K562 (cell line): ENCODE measurements at regions not wholly inside any gene's neighbourhood (a gene's known extent, or its start where the extent isn't known, plus 50 kb on each side); places are given as distances from the start of the nearest gene placed in this dataset.

ENCODE experiments used
- ATAC-seq: fragments of 200-7000 bp; cut with Tn5 transposase; 3 replicates; pipeline ENCODE4 v1.9.1; 2020; ENCODE audit warnings: moderate library complexity
- BruUV-seq: library from RNA; stranded (reverse); fragments of 400-500 nt; replicated peaks from 2 replicates; lab custom pipeline; 2021; lab: Mats Ljungman, UMichigan
- CTCF ChIA-PET: fragments of 300-600 bp; formaldehyde crosslinking; extraction: SDS; loops from one replicate; lab custom pipeline; 2021; ENCODE audit warnings: low intra/inter-chr PET ratio; lab: Yijun Ruan, JAX
- POLR2A ChIA-PET: fragments of 300-600, 350-650 bp; sonication (Branson Sonifier 250); formaldehyde crosslinking; extraction: SDS; loops from one replicate; lab custom pipeline; 2021; ENCODE audit warnings: antibody characterized with exemption, inconsistent platforms; lab: Yijun Ruan, JAX
- DNase-seq, 4 experiments: peaks; one replicate each; pipeline versions ENCODE4 v3.0.0 to v3.0.0-alpha.2; 2011 to 2018; ENCODE audit warnings: low spot score in 3 of 4, mixed read lengths in 3 of 4; ENCODE audit errors: extremely low read depth in 1 of 4
- FAIRE-seq: peaks from 2 replicates; lab custom pipeline; 2011; peaks lifted over from hg19 to GRCh38; lab: Jason Lieb, UNC
- H2AFZ ChIP-seq: 2 replicates; pipeline ENCODE4 v1.6.0; 2011; ENCODE audit warnings: low read depth, low read length, control low read depth, inconsistent platforms
- H3K27ac ChIP-seq: fragments of 200-600 bp; 3 replicates; pipeline ENCODE4 v1.8.0; 2011; ENCODE audit warnings: low read depth, mild to moderate bottlenecking, control low read depth, inconsistent platforms, low read length, moderate library complexity, mixed read lengths; ENCODE audit errors: extremely low read depth
- H3K27me3 ChIP-seq, 2 experiments: fragments of 300-600 bp in 1 of 2; 2 replicates in 1 of 2; 3 replicates in 1 of 2; pipeline versions ENCODE4 v1.6.0 to v1.8.0; 2011; ENCODE audit warnings: inconsistent platforms in 2 of 2, low read length in 2 of 2, mild to moderate bottlenecking in 1 of 2, mixed read lengths in 1 of 2, moderate library complexity in 1 of 2; ENCODE audit not compliant: control insufficient read depth in 2 of 2, insufficient read depth in 2 of 2
- H3K36me3 ChIP-seq: fragments of 300-600 bp; 3 replicates; pipeline ENCODE4 v1.8.0; 2011; ENCODE audit warnings: mild to moderate bottlenecking, low read length, inconsistent platforms; ENCODE audit not compliant: control insufficient read depth, insufficient read depth
- H3K4me1 ChIP-seq, 2 experiments: fragments of 200-600 bp in 1 of 2; replicated peaks in 1 of 2; 2 replicates in 1 of 2; 3 replicates in 1 of 2; pipeline versions ENCODE4 v1.5.1 to v1.8.0; 2011; ENCODE audit warnings: inconsistent platforms in 2 of 2, low read length in 2 of 2, mild to moderate bottlenecking in 1 of 2, mixed read lengths in 1 of 2, moderate library complexity in 1 of 2; ENCODE audit not compliant: control insufficient read depth in 2 of 2, insufficient read depth in 2 of 2
- H3K4me2 ChIP-seq: 2 replicates; pipeline ENCODE4 v1.6.1; 2011; ENCODE audit warnings: low read length, control low read depth, inconsistent platforms, mixed read lengths; ENCODE audit not compliant: insufficient read depth
- H3K4me3 ChIP-seq: fragments of 200-600 bp; sonication (generic), shearing (Covaris generic); 2 replicates; pipeline ENCODE4 v1.5.1; 2016; ENCODE audit warnings: control low read depth, inconsistent platforms
- H3K79me2 ChIP-seq: fragments of 200-600 bp; 3 replicates; pipeline ENCODE4 v1.8.0; 2011; ENCODE audit warnings: low read length, inconsistent platforms; ENCODE audit not compliant: control insufficient read depth, insufficient read depth
- H3K9ac ChIP-seq, 2 experiments: 2 replicates each; pipeline versions ENCODE4 v1.6.0 to v1.6.1; 2011; ENCODE audit warnings: low read depth in 2 of 2, low read length in 2 of 2, control low read depth in 1 of 2, inconsistent platforms in 1 of 2, mild to moderate bottlenecking in 1 of 2, mixed read lengths in 1 of 2; ENCODE audit not compliant: insufficient read depth in 1 of 2
- H3K9me1 ChIP-seq: one replicate; pipeline ENCODE4 v1.6.0; 2011; ENCODE audit warnings: inconsistent platforms, mild to moderate bottlenecking, low read length, moderate library complexity; ENCODE audit not compliant: control insufficient read depth, insufficient read depth
- H3K9me3 ChIP-seq: replicated peaks from 2 replicates; pipeline ENCODE4 v1.5.1; 2011; ENCODE audit warnings: low read depth, low read length, inconsistent platforms; ENCODE audit not compliant: control insufficient read depth, insufficient read depth
- H4K20me1 ChIP-seq: replicated peaks from 2 replicates; pipeline ENCODE4 v1.6.1; 2011; ENCODE audit warnings: low read length, inconsistent platforms, mixed read lengths; ENCODE audit not compliant: control insufficient read depth, insufficient read depth
- ADNP ChIP-seq: fragments of 200-800 bp; sonication (Bioruptor generic); IDR thresholded peaks from 2 replicates; pipeline ENCODE4 v1.6.1; 2016; ENCODE audit warnings: missing genetic modification characterization, missing compliant biosample characterization
- CREB5 ChIP-seq: fragments of 250-450 bp; sonication (Bioruptor Pico); IDR thresholded peaks from 2 replicates; pipeline ENCODE4 v1.5.0; 2020; ENCODE audit warnings: mild to moderate bottlenecking
- GABPB1 ChIP-seq: sonication (generic); formaldehyde crosslinking; IDR thresholded peaks from 2 replicates; pipeline ENCODE4 v1.8.0; 2022; ENCODE audit warnings: mild to moderate bottlenecking, missing genetic modification reagents
- KDM1A ChIP-seq, 2 experiments: fragments of 450-650 bp; IDR thresholded peaks; 2 replicates each; pipeline ENCODE4 v1.6.1; 2016; ENCODE audit warnings: mild to moderate bottlenecking in 2 of 2
- MXD1 ChIP-seq: fragments of 250-450 bp; sonication (Bioruptor Pico); IDR thresholded peaks from 2 replicates; pipeline ENCODE4 v1.8.0; 2021; ENCODE audit warnings: borderline replicate concordance, mild to moderate bottlenecking, moderate library complexity; ENCODE audit not compliant: poor library complexity, severe bottlenecking
- PATZ1 ChIP-seq: fragments of 250-450 bp; sonication (Bioruptor Pico); IDR thresholded peaks from 2 replicates; pipeline ENCODE4 v1.5.0; 2020; ENCODE audit warnings: mild to moderate bottlenecking, borderline replicate concordance
- PURB ChIP-seq: sonication (generic); formaldehyde crosslinking; IDR thresholded peaks from 2 replicates; pipeline ENCODE4 v1.9.0; 2021; ENCODE audit warnings: low read depth, mild to moderate bottlenecking, missing genetic modification reagents
- REST ChIP-seq, 2 experiments: fragments of 450-650 bp; formaldehyde crosslinking in 1 of 2; IDR thresholded peaks; 2 replicates each; pipeline versions ENCODE4 v1.4.0 to v1.6.1; 2014 to 2020; ENCODE audit warnings: mild to moderate bottlenecking in 2 of 2, borderline replicate concordance in 1 of 2, low read depth in 1 of 2
- ZBTB8A ChIP-seq: fragments of 450-650 bp; IDR thresholded peaks from 2 replicates; pipeline ENCODE4 v1.6.1; 2018; ENCODE audit warnings: mild to moderate bottlenecking, moderate library complexity; ENCODE audit not compliant: partially characterized antibody
- ZNF316 ChIP-seq: fragments of 450-650 bp; IDR thresholded peaks from 2 replicates; pipeline ENCODE4 v1.6.1; 2016
- in situ Hi-C: fragments of 300-500 bp; cut with MboI; formaldehyde crosslinking; loops from 4 replicates; pipeline ENCODE4 v1.15.0; 2018; ENCODE audit warnings: inconsistent platforms, mixed read lengths
- intact Hi-C: fragments of 100-400 bp; cut with micrococcal nuclease; formaldehyde crosslinking; loops from 2 replicates; pipeline ENCODE4 v1.14.2; 2022

- no peak for TF ChIP-seq PATZ1
- TF ChIP-seq KDM1A (IDR thresholded peaks at IDR 0.05): no peak
- no peak for TF ChIP-seq ZBTB8A
- TF ChIP-seq MXD1 (CRISPR knock-in tag): no peak
- TF ChIP-seq CREB5 (CRISPR knock-in tag): no peak
- no peak for TF ChIP-seq GABPB1
Observed at GRCh38 chr6:101275251-101275650, 118.3 kb upstream of the GRIK2 start (continued).

GRCh38 chr6:101276066-101276465 lies 117.4 kb upstream of the GRIK2 start:
- ATAC-seq (no peak), FAIRE-seq (no peak), DNase-seq (no peak)
- no peaks in the 10 kb centered on the region for H3K4me1 ChIP-seq
- peaks cover 2% of the 10 kb centered on the region for H3K9me3 ChIP-seq
- H3K27me3 ChIP-seq: no peaks in the 10 kb centered on the region
- H3K36me3 ChIP-seq: no peaks in the 10 kb centered on the region
- no peak overlapping the region for H3K4me2 ChIP-seq
- H3K27ac ChIP-seq: no peak overlapping the region
- intact Hi-C loops (no loop called here), in situ Hi-C loops (no loop called here)
- POLR2A ChIA-PET: no interaction called here
- no peaks in the 10 kb centered on the region for H3K9me1 ChIP-seq
- CTCF ChIA-PET: no interaction called here
- H3K79me2 ChIP-seq: no peaks in the 10 kb centered on the region
- no peak overlapping the region for H3K9ac ChIP-seq
- no peak overlapping the region for H2AFZ ChIP-seq
- no peaks in the 10 kb centered on the region for H4K20me1 ChIP-seq
- no TSS peak for BruUV-seq
- H3K4me3 ChIP-seq: no peak overlapping the region
- TF ChIP-seq ZNF316 (no peak), REST (IDR thresholded peaks at IDR 0.05; ENCODE audit: borderline replicate concordance) (no peak), REST (CRISPR knock-in tag; IDR thresholded peaks at IDR 0.05; ENCODE audit: low read depth) (no peak), ADNP (tag) (no peak), PURB (CRISPR knock-in tag) (no peak)
